ENCODE measurements at regions not wholly inside any gene's neighbourhood (a gene's known extent, or its start where the extent isn't known, plus 50 kb on each side); places are given as distances from the start of the nearest gene placed in this dataset.
A peak's percentile ranks its signal among the peaks of the same experiment; 100 is the strongest.

GRCh38 chrX:151476604-151477303 lies 79.7 kb downstream of the VMA21 start:
- DNase-seq, result no peak

- DNase-seq, result no peak
Measured at GRCh38 chrX:151478058-151478457, 81.1 kb downstream of the VMA21 start.

GRCh38 chrX:151488677-151489076 lies 74.8 kb upstream of the PASD1 start:
- no peak for DNase-seq

GRCh38 chrX:151505796-151506195 lies 57.7 kb upstream of the PASD1 start:
- DNase-seq, result peak in 1 of 51 donors; percentile 0

GRCh38 chrX:151510203-151510602 lies 53.3 kb upstream of the PASD1 start:
- no peak for DNase-seq

- DNase-seq, result no peak
Measured at GRCh38 chrX:151513472-151513871, 50.0 kb upstream of the PASD1 start.

Data from hypothalamus (tissue), 51 donors.